Neural cell (in vitro differentiated cells): ENCODE measurements at regions not wholly inside any gene's neighbourhood (a gene's known extent, or its start where the extent isn't known, plus 50 kb on each side); places are given as distances from the start of the nearest gene placed in this dataset.

Experiments used
- H2AFZ ChIP-seq: fragments of 200-600, 300-800 bp; sonication (generic), shearing (Covaris generic); 2 replicates; pipeline ENCODE4 v1.6.0; 2014; ENCODE audit warnings: low read depth, mild to moderate bottlenecking, antibody characterized with exemption, low read length, moderate library complexity
- H3F3A ChIP-seq: fragments of 200-600 bp; shearing (Covaris generic); 2 replicates; pipeline ENCODE4 v1.6.1; 2016; ENCODE audit warnings: mild to moderate bottlenecking, moderate library complexity, mixed read lengths, antibody characterized with exemption, low read length; ENCODE audit not compliant: insufficient read depth, poor library complexity, severe bottlenecking
- H3K27ac ChIP-seq: fragments of 200-600, 300-800 bp; sonication (generic), shearing (Covaris generic); 2 replicates; pipeline ENCODE4 v1.5.1; 2014; ENCODE audit warnings: mild to moderate bottlenecking, low read length, moderate library complexity
- H3K27me3 ChIP-seq: fragments of 300-800, 200-600 bp; sonication (generic), shearing (Covaris generic); 2 replicates; pipeline ENCODE4 v1.6.0; 2014; ENCODE audit warnings: mild to moderate bottlenecking, low read depth, low read length, moderate library complexity; ENCODE audit not compliant: insufficient read depth
- H3K36me3 ChIP-seq: fragments of 300-800, 200-600 bp; sonication (generic), shearing (Covaris generic); 2 replicates; pipeline ENCODE4 v1.5.1; 2014; ENCODE audit warnings: mild to moderate bottlenecking, antibody characterized with exemption, low read length, moderate library complexity; ENCODE audit not compliant: insufficient read depth
- H3K4me2 ChIP-seq: fragments of 300-800, 200-600 bp; sonication (generic), shearing (Covaris generic); 2 replicates; pipeline ENCODE4 v1.6.0; 2014; ENCODE audit warnings: mild to moderate bottlenecking, low read length
- H3K4me3 ChIP-seq: fragments of 300-800, 200-600 bp; sonication (generic), shearing (Covaris generic); 2 replicates; pipeline ENCODE4 v1.5.1; 2014; ENCODE audit warnings: mild to moderate bottlenecking, low read length, moderate library complexity
- H3K79me2 ChIP-seq: fragments of 200-600 bp; shearing (Covaris generic); replicated peaks from 2 replicates; pipeline ENCODE4 v1.6.0; 2014; ENCODE audit warnings: mild to moderate bottlenecking, low read length, moderate library complexity; ENCODE audit not compliant: insufficient read depth
- H3K9ac ChIP-seq: fragments of 300-800, 200-600 bp; sonication (generic), shearing (Covaris generic); 2 replicates; pipeline ENCODE4 v1.6.1; 2016; ENCODE audit warnings: mild to moderate bottlenecking, low read length, mixed read lengths
- H3K9me2 ChIP-seq: fragments of 200-600 bp; shearing (Covaris generic); 2 replicates; pipeline ENCODE4 v1.6.1; 2016; ENCODE audit warnings: mild to moderate bottlenecking, low read length, mixed read lengths; ENCODE audit not compliant: insufficient read depth
- H3K9me3 ChIP-seq: fragments of 200-600, 300-800 bp; sonication (generic), shearing (Covaris generic); 2 replicates; pipeline ENCODE4 v1.6.1; 2016; ENCODE audit warnings: mild to moderate bottlenecking, mixed run types, low read length, moderate library complexity, mixed read lengths
- H4K20me1 ChIP-seq: fragments of 200-600 bp; shearing (Covaris generic); 2 replicates; pipeline ENCODE4 v1.6.1; 2016; ENCODE audit warnings: mild to moderate bottlenecking, mixed run types; ENCODE audit not compliant: insufficient read depth
- CTCF ChIP-seq: fragments of 450-650 bp; IDR thresholded peaks from 2 replicates; pipeline ENCODE4 v1.5.1; 2014; ENCODE audit warnings: antibody characterized with exemption, mild to moderate bottlenecking, moderate library complexity; ENCODE audit not compliant: poor library complexity, severe bottlenecking
- EP300 ChIP-seq: fragments of 450-650 bp; conservative IDR thresholded peaks from 2 replicates; pipeline ENCODE4 v1.6.1; 2014; ENCODE audit warnings: antibody characterized with exemption, mild to moderate bottlenecking, moderate library complexity; ENCODE audit not compliant: poor library complexity, severe bottlenecking
- EZH2 ChIP-seq: fragments of 200-600, 300-800 bp; shearing (Covaris generic), sonication (generic); IDR thresholded peaks from 2 replicates; pipeline ENCODE4 v1.6.1; 2014; ENCODE audit warnings: antibody characterized with exemption, low read length, borderline replicate concordance, mild to moderate bottlenecking; ENCODE audit not compliant: insufficient read depth, poor library complexity, severe bottlenecking
- MXI1 ChIP-seq: fragments of 450-650 bp; conservative IDR thresholded peaks from 2 replicates; pipeline ENCODE4 v1.6.1; 2014; ENCODE audit warnings: antibody characterized with exemption, mild to moderate bottlenecking; ENCODE audit not compliant: poor library complexity, severe bottlenecking
- POLR2AphosphoS5 ChIP-seq: IDR thresholded peaks from 2 replicates; pipeline ENCODE4 v1.6.1; 2012
- RAD21 ChIP-seq: fragments of 450-650 bp; conservative IDR thresholded peaks from 2 replicates; pipeline ENCODE4 v1.6.1; 2014; ENCODE audit warnings: antibody characterized with exemption, mild to moderate bottlenecking, moderate library complexity
- REST ChIP-seq: IDR thresholded peaks from 2 replicates; pipeline ENCODE4 v1.6.1; 2012; ENCODE audit warnings: borderline replicate concordance
- SMC3 ChIP-seq: fragments of 450-650 bp; conservative IDR thresholded peaks from 2 replicates; pipeline ENCODE4 v1.6.1; 2014; ENCODE audit warnings: antibody characterized with exemption, mild to moderate bottlenecking, moderate library complexity; ENCODE audit not compliant: poor library complexity
- TAF1 ChIP-seq: IDR thresholded peaks from 2 replicates; pipeline ENCODE4 v1.6.1; 2012; ENCODE audit warnings: low read depth

GRCh38 chr11:98069861-98070260, 950.9 kb upstream of the CNTN5 start:
- no peak overlapping the region for H2AFZ ChIP-seq
- H3K9me2 ChIP-seq = no peaks in the 10 kb centered on the region
- no peaks in the 10 kb centered on the region for H3K36me3 ChIP-seq
- H3K9me3 ChIP-seq = no peaks in the 10 kb centered on the region
- H3K27ac ChIP-seq = no peak overlapping the region
- no peaks in the 10 kb centered on the region for H3K79me2 ChIP-seq
- H3F3A ChIP-seq = no peaks in the 10 kb centered on the region
- no peak overlapping the region for H3K9ac ChIP-seq
- TF ChIP-seq RAD21 (no peak), EP300 (no peak), POLR2AphosphoS5 (no peak), EZH2 (no peak), TAF1 (no peak), REST (no peak), SMC3 (no peak), MXI1 (no peak), CTCF (no peak)
- H3K27me3 ChIP-seq = no peaks in the 10 kb centered on the region
- no peak overlapping the region for H3K4me3 ChIP-seq
- H3K4me2 ChIP-seq = no peak overlapping the region
- no peaks in the 10 kb centered on the region for H4K20me1 ChIP-seq

GRCh38 chr11:98090861-98091505, 929.8 kb upstream of the CNTN5 start:
- H2AFZ ChIP-seq = no peak overlapping the region
- H4K20me1 ChIP-seq = no peaks in the 10 kb centered on the region
- H3K9ac ChIP-seq = no peak overlapping the region
- no peaks in the 10 kb centered on the region for H3K27me3 ChIP-seq
- TF ChIP-seq EP300 (no peak), TAF1 (no peak), CTCF (no peak), SMC3 (no peak), EZH2 (no peak), REST (no peak), POLR2AphosphoS5 (no peak), MXI1 (no peak), RAD21 (no peak)
- no peaks in the 10 kb centered on the region for H3K9me3 ChIP-seq
- no peaks in the 10 kb centered on the region for H3K9me2 ChIP-seq
- no peaks in the 10 kb centered on the region for H3F3A ChIP-seq
- H3K36me3 ChIP-seq = no peaks in the 10 kb centered on the region
- H3K4me2 ChIP-seq = no peak overlapping the region
- H3K4me3 ChIP-seq = no peak overlapping the region
- no peak overlapping the region for H3K27ac ChIP-seq
- no peaks in the 10 kb centered on the region for H3K79me2 ChIP-seq
